GM12892 (cell line): ENCODE measurements at regions not wholly inside any gene's neighbourhood (a gene's known extent, or its start where the extent isn't known, plus 50 kb on each side); places are given as distances from the start of the nearest gene placed in this dataset.

Source experiments
- POLR2A ChIP-seq: IDR thresholded peaks from 2 replicates; pipeline ENCODE4 v1.6.1; 2011; ENCODE audit warnings: low read depth, low read length, control low read depth
- POLR2AphosphoS5 ChIP-seq: IDR thresholded peaks from 2 replicates; pipeline ENCODE4 v1.6.1; 2011; ENCODE audit warnings: low read depth, low read length, control low read depth

GRCh38 chr5:87885758-87886157 is 382.9 kb downstream of the TMEM161B start:
- no peak for TF ChIP-seq POLR2AphosphoS5
- TF ChIP-seq POLR2A = no peak
